ENCODE measurements at regions not wholly inside any gene's neighbourhood (a gene's known extent, or its start where the extent isn't known, plus 50 kb on each side); places are given as distances from the start of the nearest gene placed in this dataset.
"Not testable (repeated sequence)": the region's sequence is repeated elsewhere in the genome, so short reads cannot be mapped to it uniquely, and the experiment has no call there.

- not testable (repeated sequence) for H3K36me3 Mint-ChIP-seq
Observed at GRCh38 chr6:74704540-74704939, 501.3 kb downstream of the COL12A1 start.

GRCh38 chr6:74690365-74690764 is 515.5 kb downstream of the COL12A1 start:
- H3K4me1 Mint-ChIP-seq: no peaks in the 10 kb centered on the region
- no peak overlapping the region for H3K27ac Mint-ChIP-seq
- DNase-seq (no peak), ATAC-seq (no peak)
- H3K36me3 Mint-ChIP-seq: no peaks in the 10 kb centered on the region
- H3K27me3 Mint-ChIP-seq: no peaks in the 10 kb centered on the region
- POLR2A ChIA-PET: no interaction called here
- no peak overlapping the region for H3K4me3 Mint-ChIP-seq
- H3K9me3 Mint-ChIP-seq: peaks cover 0 to 11% (median 3%) of the 10 kb centered on the region in 9 donors

More at GRCh38 chr6:74704540-74704939, 501.3 kb downstream of the COL12A1 start:
- POLR2A ChIA-PET, H3K27me3 Mint-ChIP-seq, H3K4me1 Mint-ChIP-seq, H3K4me3 Mint-ChIP-seq, DNase-seq, ATAC-seq, H3K27ac Mint-ChIP-seq: not testable (repeated sequence)
- peaks cover 0 to 18% (median 4%) of the 10 kb centered on the region in 9 donors for H3K9me3 Mint-ChIP-seq

- H3K27me3 Mint-ChIP-seq: no peaks in the 10 kb centered on the region
- DNase-seq (no peak), ATAC-seq (no peak)
- no peaks in the 10 kb centered on the region for H3K4me1 Mint-ChIP-seq
- no peak overlapping the region for H3K4me3 Mint-ChIP-seq
- no peak overlapping the region for H3K27ac Mint-ChIP-seq
- H3K36me3 Mint-ChIP-seq: no peaks in the 10 kb centered on the region
- POLR2A ChIA-PET: no interaction called here
- H3K9me3 Mint-ChIP-seq: peaks cover 0 to 14% (median 2%) of the 10 kb centered on the region in 9 donors
Observed at GRCh38 chr6:74689601-74690000, 516.3 kb downstream of the COL12A1 start.

- POLR2A ChIA-PET: no interaction called here
- ATAC-seq (no peak), DNase-seq (no peak)
- no peaks in the 10 kb centered on the region for H3K36me3 Mint-ChIP-seq
- H3K4me3 Mint-ChIP-seq: no peak overlapping the region
- no peaks in the 10 kb centered on the region for H3K27me3 Mint-ChIP-seq
- no peaks in the 10 kb centered on the region for H3K4me1 Mint-ChIP-seq
- H3K27ac Mint-ChIP-seq: no peak overlapping the region
- peaks cover 0 to 14% (median 3%) of the 10 kb centered on the region in 9 donors for H3K9me3 Mint-ChIP-seq
Observed at GRCh38 chr6:74677463-74677862, 528.4 kb downstream of the COL12A1 start.

- POLR2A ChIA-PET: no interaction called here
- Mint-ChIP-seq H3K27me3 (no peaks in the 10 kb centered on the region), H3K9me3 (peaks cover 0 to 14% (median 3%) of the 10 kb centered on the region in 9 donors), H3K36me3 (no peaks in the 10 kb centered on the region), H3K27ac (no peak overlapping the region), H3K4me1 (no peaks in the 10 kb centered on the region), H3K4me3 (no peak overlapping the region)
- ATAC-seq (no peak), DNase-seq (no peak)
Observed at GRCh38 chr6:74676906-74677305, 528.9 kb downstream of the COL12A1 start.

GRCh38 chr6:74674377-74674776 is 531.5 kb downstream of the COL12A1 start:
- no peak for DNase-seq
- Mint-ChIP-seq H3K9me3 (peaks cover 0 to 6% (median 0%) of the 10 kb centered on the region in 9 donors), H3K27me3 (no peaks in the 10 kb centered on the region), H3K27ac (no peak overlapping the region), H3K4me3 (no peak overlapping the region), H3K36me3 (no peaks in the 10 kb centered on the region), H3K4me1 (no peaks in the 10 kb centered on the region)
- no peak for ATAC-seq
- POLR2A ChIA-PET: no interaction called here

- H3K27ac Mint-ChIP-seq: no peak overlapping the region
- H3K27me3 Mint-ChIP-seq: no peaks in the 10 kb centered on the region
- POLR2A ChIA-PET: no interaction called here
- DNase-seq (no peak), ATAC-seq (no peak)
- no peak overlapping the region for H3K4me3 Mint-ChIP-seq
- H3K9me3 Mint-ChIP-seq: peaks cover 4 to 17% (median 10%) of the 10 kb centered on the region in 9 donors
- no peaks in the 10 kb centered on the region for H3K36me3 Mint-ChIP-seq
- H3K4me1 Mint-ChIP-seq: no peaks in the 10 kb centered on the region
Observed at GRCh38 chr6:74671558-74672025, 534.3 kb downstream of the COL12A1 start.

- no peaks in the 10 kb centered on the region for H3K4me1 Mint-ChIP-seq
- peaks cover 0 to 15% (median 5%) of the 10 kb centered on the region in 9 donors for H3K9me3 Mint-ChIP-seq
- POLR2A ChIA-PET: no interaction called here
- H3K27ac Mint-ChIP-seq: no peak overlapping the region
- ATAC-seq (no peak), DNase-seq (no peak)
- no peak overlapping the region for H3K4me3 Mint-ChIP-seq
- no peaks in the 10 kb centered on the region for H3K36me3 Mint-ChIP-seq
- no peaks in the 10 kb centered on the region for H3K27me3 Mint-ChIP-seq
Observed at GRCh38 chr6:74658391-74658790, 547.5 kb downstream of the COL12A1 start.

GRCh38 chr6:74657931-74658330 is 547.9 kb downstream of the COL12A1 start:
- ATAC-seq (no peak), DNase-seq (no peak)
- H3K27me3 Mint-ChIP-seq: no peaks in the 10 kb centered on the region
- peaks cover 0 to 13% (median 3%) of the 10 kb centered on the region in 9 donors for H3K9me3 Mint-ChIP-seq
- no peaks in the 10 kb centered on the region for H3K4me1 Mint-ChIP-seq
- POLR2A ChIA-PET: no interaction called here
- H3K27ac Mint-ChIP-seq: no peak overlapping the region
- H3K36me3 Mint-ChIP-seq: no peaks in the 10 kb centered on the region
- no peak overlapping the region for H3K4me3 Mint-ChIP-seq

- H3K9me3 Mint-ChIP-seq: peaks cover 0 to 13% (median 3%) of the 10 kb centered on the region in 9 donors
- no peaks in the 10 kb centered on the region for H3K36me3 Mint-ChIP-seq
- DNase-seq (no peak), ATAC-seq (no peak)
- no peaks in the 10 kb centered on the region for H3K27me3 Mint-ChIP-seq
- H3K27ac Mint-ChIP-seq: no peak overlapping the region
- H3K4me1 Mint-ChIP-seq: no peaks in the 10 kb centered on the region
- H3K4me3 Mint-ChIP-seq: no peak overlapping the region
- POLR2A ChIA-PET: no interaction called here
Observed at GRCh38 chr6:74657011-74657410, 548.8 kb downstream of the COL12A1 start.

- Mint-ChIP-seq H3K4me3 (no peak overlapping the region), H3K36me3 (no peaks in the 10 kb centered on the region), H3K27me3 (no peaks in the 10 kb centered on the region), H3K4me1 (no peaks in the 10 kb centered on the region), H3K9me3 (peaks cover 0 to 13% (median 3%) of the 10 kb centered on the region in 9 donors), H3K27ac (no peak overlapping the region)
- ATAC-seq: no peak
- no peak for DNase-seq
- POLR2A ChIA-PET: no interaction called here
Observed at GRCh38 chr6:74656453-74656852, 549.4 kb downstream of the COL12A1 start.

- H3K27ac Mint-ChIP-seq: no peak overlapping the region
- no peaks in the 10 kb centered on the region for H3K4me1 Mint-ChIP-seq
- H3K27me3 Mint-ChIP-seq: no peaks in the 10 kb centered on the region
- POLR2A ChIA-PET: no interaction called here
- DNase-seq (no peak), ATAC-seq (no peak)
- peaks cover 0 to 10% (median 2%) of the 10 kb centered on the region in 9 donors for H3K9me3 Mint-ChIP-seq
- H3K4me3 Mint-ChIP-seq: no peak overlapping the region
- no peaks in the 10 kb centered on the region for H3K36me3 Mint-ChIP-seq
Observed at GRCh38 chr6:74654296-74654695, 551.6 kb downstream of the COL12A1 start.

- POLR2A ChIA-PET: no interaction called here
- H3K9me3 Mint-ChIP-seq: peaks cover under 1 to 20% (median 6%) of the 10 kb centered on the region in 9 donors
- no peak for ATAC-seq
Observed at GRCh38 chr6:74651948-74652842, 553.7 kb downstream of the COL12A1 start.

GRCh38 chr6:74650668-74651067 is 555.2 kb downstream of the COL12A1 start:
- no peak overlapping the region for H3K4me3 Mint-ChIP-seq
- no peaks in the 10 kb centered on the region for H3K4me1 Mint-ChIP-seq
- ATAC-seq: no peak
- no peaks in the 10 kb centered on the region for H3K27me3 Mint-ChIP-seq
- no peak overlapping the region for H3K27ac Mint-ChIP-seq
- no peaks in the 10 kb centered on the region for H3K36me3 Mint-ChIP-seq
- POLR2A ChIA-PET: no interaction called here
- H3K9me3 Mint-ChIP-seq: peaks cover 2 to 20% (median 8%) of the 10 kb centered on the region in 9 donors
- DNase-seq: no peak

More at GRCh38 chr6:74651948-74652842, 553.7 kb downstream of the COL12A1 start:
- no peak overlapping the region for H3K27ac Mint-ChIP-seq
- DNase-seq: no peak
- no peaks in the 10 kb centered on the region for H3K4me1 Mint-ChIP-seq
- no peaks in the 10 kb centered on the region for H3K27me3 Mint-ChIP-seq
- no peaks in the 10 kb centered on the region for H3K36me3 Mint-ChIP-seq
- no peak overlapping the region for H3K4me3 Mint-ChIP-seq
